Esophagus muscularis mucosa (tissue), 4 donors: ENCODE measurements at regions not wholly inside any gene's neighbourhood (a gene's known extent, or its start where the extent isn't known, plus 50 kb on each side); places are given as distances from the start of the nearest gene placed in this dataset.

Experiments
- CTCF ChIP-seq, 3 experiments: fragments of 200-600 bp in 2 of 3; fragments of 450-650 bp in 1 of 3; sonication (generic) in 2 of 3; IDR thresholded peaks; one replicate each; pipeline ENCODE4 v1.5.1; 2017 to 2019; ENCODE audit warnings: antibody characterized with exemption in 3 of 3, mild to moderate bottlenecking in 2 of 3, moderate library complexity in 1 of 3
- EP300 ChIP-seq: sonication (generic); formaldehyde crosslinking; IDR thresholded peaks from one replicate; pipeline ENCODE4 v1.6.1; 2017; ENCODE audit warnings: antibody characterized with exemption
- POLR2A ChIP-seq: fragments of 450-650 bp; IDR thresholded peaks from one replicate; pipeline ENCODE4 v1.6.1; 2017; ENCODE audit warnings: antibody characterized with exemption, moderate library complexity, mild to moderate bottlenecking, low read depth

DNA sequence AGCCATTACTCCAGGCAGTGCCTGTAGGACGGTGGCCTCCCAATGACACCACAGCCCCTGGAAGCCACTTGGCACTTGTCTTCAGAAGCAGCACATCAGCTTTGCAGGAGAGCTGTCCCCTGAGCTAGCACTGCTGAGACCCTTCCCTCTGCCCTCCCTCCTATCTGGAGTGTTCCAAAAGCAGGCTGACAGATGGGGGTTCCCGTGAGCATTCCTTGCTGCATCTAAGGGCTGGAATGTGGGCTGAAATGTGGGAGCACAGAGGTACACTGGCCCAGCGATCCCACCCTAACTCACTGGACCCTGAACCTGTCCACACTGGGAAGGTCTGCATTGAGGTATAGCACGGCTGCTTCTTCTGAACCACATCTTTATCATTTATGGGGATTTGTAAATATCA, 230.1 kb downstream of the ANAPC1 start:
- no peak for TF ChIP-seq POLR2A
- no peak for TF ChIP-seq CTCF (IDR thresholded peaks at IDR 0.05)
- no peak for TF ChIP-seq EP300
